ENCODE measurements at regions not wholly inside any gene's neighbourhood (a gene's known extent, or its start where the extent isn't known, plus 50 kb on each side); places are given as distances from the start of the nearest gene placed in this dataset.

- no peak overlapping the region for H3K4me2 ChIP-seq (ENCODE audit: insufficient read depth, low read length)
- no peak overlapping the region for H3K27ac ChIP-seq (ENCODE audit: extremely low read depth, low read depth, low read length)
- no peak overlapping the region for H3K9ac ChIP-seq (ENCODE audit: insufficient read depth in 1 of 2, low read depth in 2 of 2, low read length in 2 of 2)
- no peaks in the 10 kb centered on the region for H3K4me1 ChIP-seq (replicated peaks in 1 of 2; ENCODE audit: control insufficient read depth in 2 of 2, insufficient read depth in 2 of 2, low read length in 2 of 2)
- no peaks in the 10 kb centered on the region for H4K20me1 ChIP-seq (replicated peaks; ENCODE audit: control insufficient read depth, insufficient read depth, low read length)
- no peak for DNase-seq (ENCODE audit: extremely low read depth in 1 of 4, low spot score in 3 of 4)
- CTCF ChIA-PET (ENCODE audit: low intra/inter-chr PET ratio), result no interaction called here
- intact Hi-C loops (cut with micrococcal nuclease), result no loop called here
- 1% methylated on average over 4 of the region's 4 CpGs for WGBS (ENCODE audit: insufficient coverage, low coverage, missing lambda C conversion rate)
- no peak overlapping the region for H2AFZ ChIP-seq (ENCODE audit: low read depth, low read length)
- no TSS peak for BruUV-seq (replicated peaks)
- H3K4me3 ChIP-seq, result no peak overlapping the region
- no peaks in the 10 kb centered on the region for H3K9me1 ChIP-seq (ENCODE audit: control insufficient read depth, insufficient read depth, low read length)
- in situ Hi-C loops (cut with MboI), result no loop called here
- no peaks in the 10 kb centered on the region for H3K9me3 ChIP-seq (replicated peaks; ENCODE audit: control insufficient read depth, insufficient read depth, low read depth, low read length)
- no peaks in the 10 kb centered on the region; a peak in 1 of 5 replicates for H3K27me3 ChIP-seq (ENCODE audit: control insufficient read depth in 2 of 2, insufficient read depth in 2 of 2, low read length in 2 of 2)
- no peaks in the 10 kb centered on the region for H3K36me3 ChIP-seq (ENCODE audit: control insufficient read depth, insufficient read depth, low read length)
- ATAC-seq, result no peak
- POLR2A ChIA-PET, result no interaction called here
- H3K79me2 ChIP-seq (ENCODE audit: control insufficient read depth, insufficient read depth, low read length), result no peaks in the 10 kb centered on the region
- TF ChIP-seq FOSL1 (tag; conservative IDR thresholded peaks at IDR 0.05) (peak; percentile 30; the same call in 1 of the 2 replicates), PRPF4 (IDR thresholded peaks at IDR 0.05; ENCODE audit: insufficient read depth, low read depth, low read length, poor library complexity, severe bottlenecking) (no peak), BCL6 (CRISPR knock-in tag; IDR thresholded peaks at IDR 0.05) (no peak), PTTG1 (tag; IDR thresholded peaks at IDR 0.05; ENCODE audit: low read depth) (no peak), ATF3 (IDR thresholded peaks at IDR 0.05) (peak; percentile 23; the same call in 1 of the 2 replicates), ATF3 (CRISPR knock-in tag; conservative IDR thresholded peaks at IDR 0.05) (no peak), THAP12 (CRISPR knock-in tag; IDR thresholded peaks at IDR 0.05) (no peak), ZNF232 (CRISPR knock-in tag; IDR thresholded peaks at IDR 0.05) (no peak), MEF2A (IDR thresholded peaks at IDR 0.05; ENCODE audit: control insufficient read depth, low read depth, low read length) (no peak), PYGO2 (tag; IDR thresholded peaks at IDR 0.05) (no peak), ZNF57 (CRISPR knock-in tag; IDR thresholded peaks at IDR 0.05) (no peak), RUNX1 (IDR thresholded peaks at IDR 0.05; ENCODE audit: low read depth) (no peak), USF2 (CRISPR knock-in tag; IDR thresholded peaks at IDR 0.05) (no peak), ZFP36 (IDR thresholded peaks at IDR 0.05; ENCODE audit: low read depth, low read length, partially characterized antibody) (no peak), MBD1 (CRISPR knock-in tag; IDR thresholded peaks at IDR 0.05) (no peak), RAD21 (CRISPR knock-in tag; conservative IDR thresholded peaks at IDR 0.05 in 1 of 2, IDR thresholded peaks at IDR 0.05 in 1 of 2) (no peak), TAF15 (IDR thresholded peaks at IDR 0.05; ENCODE audit: low read depth, low read length) (no peak)
- FAIRE-seq, result peak; percentile 23
Measured at GRCh38 chr10:4725917-4726606, 99.9 kb upstream of the AKR1E2 start.

Measured in K562 (cell line).